Activated CD4-positive, alpha-beta T cell treated with anti-CD3 and anti-CD28 coated beads, Interleukin-2, amount 10 ng/mL, durations not matched to agents 7 days and 5 days (primary cell): ENCODE measurements at regions not wholly inside any gene's neighbourhood (a gene's known extent, or its start where the extent isn't known, plus 50 kb on each side); places are given as distances from the start of the nearest gene placed in this dataset.

ENCODE experiments used
- CTCF ChIA-PET: fragments of 350-600 bp; sonication (Branson Sonifier 250); formaldehyde crosslinking; loops from one replicate; lab custom pipeline; 2021; ENCODE audit warnings: antibody characterized with exemption; lab: Charles Lee
- POLR2A ChIA-PET: fragments of 350-600 bp; sonication (Branson Sonifier 250); formaldehyde crosslinking; loops from one replicate; lab custom pipeline; 2021; ENCODE audit warnings: antibody characterized with exemption; lab: Charles Lee
- DNase-seq: peaks from one replicate; pipeline ENCODE4 v3.0.0-alpha.2; 2020
- H3K27ac Mint-ChIP-seq: one replicate; pipeline ENCODE4 v1.8.0; 2021; ENCODE audit warnings: mild to moderate bottlenecking, moderate library complexity, mixed read lengths
- H3K27me3 Mint-ChIP-seq: one replicate; pipeline ENCODE4 v1.8.0; 2021; ENCODE audit warnings: mixed read lengths
- H3K36me3 Mint-ChIP-seq: one replicate; pipeline ENCODE4 v1.8.0; 2021; ENCODE audit warnings: low read depth, mixed read lengths
- H3K4me1 Mint-ChIP-seq: one replicate; pipeline ENCODE4 v1.8.0; 2021; ENCODE audit warnings: mixed read lengths
- H3K4me3 Mint-ChIP-seq: one replicate; pipeline ENCODE4 v1.8.0; 2021; ENCODE audit warnings: mild to moderate bottlenecking, moderate library complexity, mixed read lengths
- H3K9me3 Mint-ChIP-seq: one replicate; pipeline ENCODE4 v1.8.0; 2021; ENCODE audit warnings: mixed read lengths

GRCh38 chr12:67562513-67563287 is 85.8 kb upstream of the DYRK2 start:
- POLR2A ChIA-PET = interaction anchor here (0.6 kb wide), 1 partner anchor 10 kb away, joined by 3 read pairs; no protein-coding TSS in a partner anchor
- Mint-ChIP-seq H3K9me3 (peaks cover 31% of the 10 kb centered on the region), H3K27ac (no peak overlapping the region), H3K27me3 (peaks cover under 1% of the 10 kb centered on the region), H3K4me3 (no peak overlapping the region), H3K4me1 (no peaks in the 10 kb centered on the region), H3K36me3 (peaks cover 8% of the 10 kb centered on the region)
- CTCF ChIA-PET = no interaction called here
- no peak for DNase-seq

GRCh38 chr12:67568055-67568454 is 80.5 kb upstream of the DYRK2 start:
- Mint-ChIP-seq H3K27me3 (peaks cover 10% of the 10 kb centered on the region), H3K27ac (no peak overlapping the region), H3K36me3 (peaks cover 2% of the 10 kb centered on the region), H3K9me3 (peaks cover 16% of the 10 kb centered on the region), H3K4me1 (peaks cover 3% of the 10 kb centered on the region), H3K4me3 (no peak overlapping the region)
- no peak for DNase-seq
- CTCF ChIA-PET = no interaction called here
- POLR2A ChIA-PET = no interaction called here

DNA sequence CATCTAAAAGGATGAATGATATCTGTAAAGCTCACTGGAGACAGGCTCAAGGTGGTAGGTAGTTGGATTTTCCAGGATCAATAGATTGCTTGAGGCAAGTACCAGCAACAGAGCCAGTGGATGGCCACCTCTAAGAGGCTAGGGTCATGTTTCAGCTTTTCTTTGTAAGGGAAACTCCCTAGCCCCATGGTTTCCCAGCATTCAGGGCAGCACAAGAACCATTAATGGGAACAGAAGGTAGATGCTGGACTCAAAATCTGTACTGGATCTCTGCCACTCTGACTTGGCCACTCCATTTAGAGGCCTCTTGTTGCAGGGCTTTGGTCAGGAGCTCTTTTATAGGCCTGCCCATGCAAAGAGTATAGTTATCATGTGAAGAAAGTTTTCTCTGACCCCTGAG is 76.1 kb upstream of the DYRK2 start:
- ChIA-PET POLR2A (no interaction called here), CTCF (interaction anchor here (0.6 to 1.2 kb wide), 4 partner anchors 8 to 111 kb away, joined by 3 to 5 read pairs (median 3); no protein-coding TSS in a partner anchor)
- Mint-ChIP-seq H3K4me1 (peaks cover 4% of the 10 kb centered on the region), H3K27me3 (peaks cover 15% of the 10 kb centered on the region), H3K9me3 (peaks cover 16% of the 10 kb centered on the region), H3K4me3 (no peak overlapping the region), H3K36me3 (peaks cover under 1% of the 10 kb centered on the region), H3K27ac (no peak overlapping the region)
- DNase-seq = no peak

DNA sequence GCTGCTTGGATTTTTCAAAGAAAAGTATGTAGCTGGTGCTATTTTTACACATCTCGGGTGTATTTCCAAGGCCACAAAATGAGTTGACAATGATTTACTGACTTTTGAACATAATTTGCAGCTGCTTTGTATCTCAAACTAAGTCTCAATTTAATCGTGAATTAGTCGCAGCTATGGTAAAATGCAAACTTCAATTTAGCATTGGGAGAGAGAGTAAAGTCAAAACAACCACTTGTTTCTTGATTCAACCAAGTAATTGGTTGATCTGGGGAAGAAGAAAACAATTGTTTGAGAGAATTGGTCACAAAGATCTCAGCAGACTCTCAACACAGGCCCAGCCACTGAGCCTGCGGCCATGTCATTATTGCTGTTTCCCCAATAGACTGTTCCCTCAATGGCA is 75.0 kb upstream of the DYRK2 start:
- Mint-ChIP-seq H3K27me3 (peaks cover 12% of the 10 kb centered on the region), H3K36me3 (peaks cover 4% of the 10 kb centered on the region), H3K27ac (no peak overlapping the region), H3K9me3 (peaks cover 19% of the 10 kb centered on the region), H3K4me1 (peaks cover 15% of the 10 kb centered on the region), H3K4me3 (no peak overlapping the region)
- no peak for DNase-seq
- ChIA-PET POLR2A (no interaction called here), CTCF (no interaction called here)

DNA sequence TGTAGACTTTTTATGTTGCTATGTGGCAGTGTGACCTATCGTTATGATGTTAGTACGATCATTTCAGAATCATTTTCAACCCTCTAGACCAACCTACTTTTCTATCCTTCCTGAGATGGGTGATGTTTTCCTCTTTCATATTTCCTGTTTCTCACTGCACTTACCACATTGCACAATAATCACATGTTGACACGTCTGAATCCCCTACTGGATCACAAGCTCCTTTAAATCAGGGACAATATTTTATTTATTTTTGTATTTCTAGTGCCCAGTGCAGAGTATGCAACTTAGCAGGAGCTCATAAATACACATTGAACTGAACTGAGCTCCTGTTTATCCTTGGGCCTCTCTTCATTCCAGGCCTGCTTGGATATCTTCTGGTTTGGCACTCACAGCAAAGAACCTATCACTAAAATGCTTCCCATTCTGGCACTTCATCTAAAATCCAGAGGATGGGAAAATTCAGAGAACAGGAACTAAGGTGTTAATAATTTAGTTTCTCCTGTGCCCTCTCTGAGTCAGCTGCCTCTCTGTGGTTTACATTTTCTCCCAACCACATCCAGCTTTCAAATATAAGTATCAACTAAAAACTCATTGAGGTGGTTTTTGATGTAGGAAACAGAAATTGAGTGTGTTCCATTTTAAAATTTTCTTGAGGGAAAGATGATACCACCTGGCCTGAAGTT is 69.4 kb upstream of the DYRK2 start:
- Mint-ChIP-seq H3K4me1 (peaks cover 34% of the 10 kb centered on the region), H3K4me3 (peak overlapping the region; percentile 33), H3K27me3 (peaks cover 21% of the 10 kb centered on the region), H3K27ac (peak overlapping the region; percentile 95), H3K9me3 (peaks cover 20% of the 10 kb centered on the region), H3K36me3 (peaks cover 13% of the 10 kb centered on the region)
- ChIA-PET POLR2A (no interaction called here), CTCF (interaction anchor here (1.0 to 1.6 kb wide), 4 partner anchors 32 to 62 kb away, joined by 3 to 4 read pairs (median 4); no protein-coding TSS in a partner anchor)
- DNase-seq = peak; percentile 52

DNA sequence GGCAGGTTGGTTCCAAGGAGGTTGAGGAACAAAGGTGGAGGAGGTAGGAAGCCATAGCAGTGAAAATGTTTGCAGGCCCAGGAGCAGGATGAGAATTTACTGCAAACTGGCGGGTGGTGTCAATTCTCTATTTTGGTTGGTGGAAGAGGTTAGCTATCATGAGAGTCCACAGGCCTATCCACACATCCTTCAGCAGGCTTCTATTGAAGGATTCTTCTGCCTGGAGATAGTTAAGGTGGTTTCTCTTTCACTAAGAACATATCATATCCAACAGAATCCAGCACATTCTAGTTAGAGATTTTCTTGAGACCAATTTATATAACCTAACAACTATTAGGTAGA is 68.9 kb upstream of the DYRK2 start:
- Mint-ChIP-seq H3K27ac (peak overlapping the region; percentile 95), H3K9me3 (peaks cover 20% of the 10 kb centered on the region), H3K4me1 (peaks cover 34% of the 10 kb centered on the region), H3K4me3 (peak overlapping the region; percentile 8), H3K27me3 (peaks cover 21% of the 10 kb centered on the region), H3K36me3 (peaks cover 13% of the 10 kb centered on the region)
- no peak for DNase-seq
- ChIA-PET POLR2A (no interaction called here), CTCF (interaction anchor here (1.0 to 1.6 kb wide), 4 partner anchors 31 to 61 kb away, joined by 3 to 4 read pairs (median 4); no protein-coding TSS in a partner anchor)

GRCh38 chr12:67582238-67582834 is 66.2 kb upstream of the DYRK2 start:
- ChIA-PET POLR2A (no interaction called here), CTCF (no interaction called here)
- no peak for DNase-seq
- H3K27ac Mint-ChIP-seq = no peak overlapping the region
- peaks cover 39% of the 10 kb centered on the region for H3K4me1 Mint-ChIP-seq
- H3K36me3 Mint-ChIP-seq = peaks cover 13% of the 10 kb centered on the region
- peaks cover 19% of the 10 kb centered on the region for H3K27me3 Mint-ChIP-seq
- peaks cover 19% of the 10 kb centered on the region for H3K9me3 Mint-ChIP-seq
- H3K4me3 Mint-ChIP-seq = no peak overlapping the region

DNA sequence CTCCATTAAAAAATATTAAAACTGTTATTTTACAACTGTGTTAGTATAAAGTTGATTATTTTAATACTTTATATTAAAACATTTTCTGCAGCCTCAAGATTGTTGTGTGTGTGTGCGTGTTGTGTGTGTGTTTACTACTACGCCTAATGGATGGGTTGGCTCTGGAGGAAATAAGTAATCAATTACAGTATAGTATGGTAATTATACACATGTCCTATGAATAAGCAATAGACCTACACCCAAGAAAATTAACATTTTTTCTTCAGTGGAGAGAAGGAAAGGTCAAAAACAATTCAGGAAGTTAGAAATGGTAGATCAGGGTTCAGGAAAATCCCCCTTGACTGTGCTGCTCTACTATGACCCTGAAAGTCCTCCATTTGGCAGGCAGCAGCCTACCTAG is 65.7 kb upstream of the DYRK2 start:
- Mint-ChIP-seq H3K36me3 (peaks cover 8% of the 10 kb centered on the region), H3K4me3 (no peak overlapping the region), H3K27ac (no peak overlapping the region), H3K9me3 (peaks cover 18% of the 10 kb centered on the region), H3K4me1 (peaks cover 35% of the 10 kb centered on the region), H3K27me3 (peaks cover 20% of the 10 kb centered on the region)
- ChIA-PET CTCF (no interaction called here), POLR2A (no interaction called here)
- DNase-seq = no peak

GRCh38 chr12:67586951-67587350 is 61.6 kb upstream of the DYRK2 start:
- H3K27me3 Mint-ChIP-seq = peaks cover 12% of the 10 kb centered on the region
- peaks cover 30% of the 10 kb centered on the region for H3K4me1 Mint-ChIP-seq
- no peak overlapping the region for H3K4me3 Mint-ChIP-seq
- H3K9me3 Mint-ChIP-seq = peaks cover 17% of the 10 kb centered on the region
- POLR2A ChIA-PET = no interaction called here
- peaks cover 15% of the 10 kb centered on the region for H3K36me3 Mint-ChIP-seq
- H3K27ac Mint-ChIP-seq = no peak overlapping the region
- no peak for DNase-seq
- CTCF ChIA-PET = no interaction called here

GRCh38 chr12:67589078-67589477 is 59.5 kb upstream of the DYRK2 start:
- no peak for DNase-seq
- peaks cover 5% of the 10 kb centered on the region for H3K27me3 Mint-ChIP-seq
- peaks cover 50% of the 10 kb centered on the region for H3K4me1 Mint-ChIP-seq
- CTCF ChIA-PET = no interaction called here
- H3K27ac Mint-ChIP-seq = no peak overlapping the region
- H3K36me3 Mint-ChIP-seq = peaks cover 24% of the 10 kb centered on the region
- no peak overlapping the region for H3K4me3 Mint-ChIP-seq
- H3K9me3 Mint-ChIP-seq = peaks cover 21% of the 10 kb centered on the region
- POLR2A ChIA-PET = no interaction called here

DNA sequence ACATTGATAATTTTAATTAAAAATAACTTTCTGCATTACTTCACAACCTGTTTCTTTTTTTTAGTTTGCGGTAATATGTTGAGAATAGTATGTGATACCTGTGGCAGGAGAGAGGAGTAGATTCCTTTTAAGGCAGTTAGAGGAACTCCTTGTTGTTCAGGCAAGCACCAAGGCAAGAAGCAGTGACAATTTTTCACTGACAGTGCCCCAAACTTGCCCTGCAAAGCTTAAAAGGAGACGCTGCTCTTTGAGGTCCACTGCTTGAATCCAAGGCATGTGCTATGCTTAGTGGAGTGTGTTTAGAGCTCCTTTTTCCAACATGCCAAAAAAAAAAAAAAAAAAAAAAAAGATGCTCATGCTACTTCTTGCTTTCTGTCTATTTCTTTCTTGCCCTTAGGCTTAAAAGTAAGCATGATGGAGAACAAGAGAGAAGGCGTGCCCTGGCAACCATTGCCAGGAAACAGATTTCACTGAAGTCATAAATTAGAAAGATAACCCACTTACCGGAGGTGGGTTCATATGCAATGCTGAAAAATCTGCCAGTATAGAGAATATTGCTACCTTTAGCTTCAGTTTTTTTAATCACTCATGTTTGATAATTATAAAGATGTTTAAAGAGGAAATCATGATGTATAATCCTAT is 58.3 kb upstream of the DYRK2 start:
- Mint-ChIP-seq H3K4me1 (peaks cover 52% of the 10 kb centered on the region), H3K36me3 (peaks cover 24% of the 10 kb centered on the region), H3K27ac (peak overlapping the region; percentile 57), H3K27me3 (peaks cover 4% of the 10 kb centered on the region), H3K4me3 (no peak overlapping the region), H3K9me3 (peaks cover 20% of the 10 kb centered on the region)
- ChIA-PET CTCF (interaction anchor here (0.5 to 1.2 kb wide), 4 partner anchors 18 to 555 kb away, joined by 3 to 4 read pairs (median 3); no protein-coding TSS in a partner anchor), POLR2A (no interaction called here)
- peak; percentile 62 for DNase-seq

DNA sequence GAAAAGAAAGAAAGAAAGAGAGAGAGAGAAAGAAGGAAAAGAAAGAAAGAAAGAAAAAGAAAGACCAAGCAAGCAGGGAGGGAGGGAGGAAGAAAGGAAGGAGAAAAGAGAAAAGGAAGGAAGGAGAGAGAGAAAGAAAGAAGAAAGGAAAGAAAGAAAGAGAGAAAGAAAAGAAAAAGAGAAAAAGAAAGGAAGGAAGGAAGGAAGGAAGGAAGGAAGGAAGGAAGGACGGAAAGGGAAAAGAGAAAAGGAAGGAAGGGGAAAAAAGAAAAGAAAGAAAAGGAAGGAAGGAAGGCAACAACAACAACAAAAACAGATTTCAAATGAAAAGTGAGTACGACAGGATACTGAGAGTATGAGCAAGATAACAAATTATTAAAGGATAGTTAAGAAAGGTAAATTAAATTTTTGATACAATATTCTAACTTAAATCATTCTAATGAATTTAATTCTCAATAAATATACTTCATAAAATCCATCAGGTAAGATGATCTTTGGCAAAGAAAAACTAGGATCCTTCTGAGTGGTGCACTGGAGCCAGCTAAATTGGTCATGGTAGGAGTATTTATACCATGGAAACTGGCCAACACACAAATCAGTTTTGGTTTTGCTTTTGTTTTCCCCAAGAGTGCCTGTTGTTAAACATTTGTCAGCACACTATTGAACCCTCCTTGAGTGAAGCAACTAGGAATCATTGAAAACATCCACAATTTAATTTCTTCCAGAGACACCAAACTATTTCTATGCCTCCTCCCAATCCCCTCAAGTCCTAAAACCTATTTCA is 56.1 kb upstream of the DYRK2 start:
- DNase-seq = peak; percentile 46
- peaks cover under 1% of the 10 kb centered on the region for H3K27me3 Mint-ChIP-seq

More for the DNA sequence above, 56.1 kb upstream of the DYRK2 start:
- Mint-ChIP-seq H3K9me3 (peaks cover 18% of the 10 kb centered on the region), H3K4me1 (peaks cover 51% of the 10 kb centered on the region), H3K36me3 (peaks cover 26% of the 10 kb centered on the region), H3K4me3 (peak overlapping the region; percentile 24), H3K27ac (peak overlapping the region; percentile 88)
- POLR2A ChIA-PET = no interaction called here
- CTCF ChIA-PET = interaction anchor here (0.5 to 1.6 kb wide), 6 partner anchors 9 to 43 kb away, joined by 3 to 5 read pairs (median 4); no protein-coding TSS in a partner anchor
